ENCODE measurements at regions not wholly inside any gene's neighbourhood (a gene's known extent, or its start where the extent isn't known, plus 50 kb on each side); places are given as distances from the start of the nearest gene placed in this dataset.
"Not testable (repeated sequence)": the region's sequence is repeated elsewhere in the genome, so short reads cannot be mapped to it uniquely, and the experiment has no call there.

GRCh38 chr10:26355241-26355640 lies 82.9 kb upstream of the APBB1IP start:
- no peak for DNase-seq

DNA sequence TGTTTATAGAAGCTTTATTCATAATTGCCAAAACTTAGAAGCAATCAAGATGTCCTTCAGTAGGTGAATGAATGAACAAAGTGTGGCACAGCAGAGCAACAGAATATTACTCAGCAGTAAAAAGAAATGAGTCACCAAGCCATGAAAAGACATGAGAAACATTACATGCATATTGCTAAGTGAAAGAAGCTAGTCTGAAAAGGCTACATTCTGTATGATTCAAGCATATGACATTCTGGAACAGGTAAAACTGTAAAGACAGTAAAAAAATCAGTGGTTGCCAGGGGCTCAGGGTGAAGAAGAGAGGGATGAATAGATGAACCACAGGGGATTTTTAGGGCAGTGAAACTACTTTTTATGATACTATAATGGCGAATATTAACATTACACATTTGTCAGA lies 80.9 kb upstream of the APBB1IP start:
- peak; percentile 66 for DNase-seq

DNA sequence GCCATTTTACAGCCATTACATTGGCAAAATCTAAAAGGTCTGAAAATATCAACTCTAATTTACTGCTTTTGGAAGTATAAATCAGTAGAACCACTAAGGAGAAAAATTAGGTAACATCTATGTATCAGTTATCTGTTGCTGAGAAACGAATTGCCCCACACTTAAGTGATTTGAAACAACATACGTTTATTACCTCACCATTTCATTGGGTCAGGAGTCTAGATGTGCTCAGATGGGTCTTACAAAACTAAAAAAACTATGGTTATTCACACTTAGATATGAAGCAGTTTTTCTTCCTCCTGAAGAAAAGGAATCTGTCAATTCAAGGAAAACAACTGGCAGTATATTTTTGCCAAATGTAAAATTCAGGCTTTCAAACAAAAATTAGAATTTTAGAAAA lies 80.1 kb upstream of the APBB1IP start:
- no peak for DNase-seq

- no peak for DNase-seq
These were observed 78.5 kb upstream of the APBB1IP start for GRCh38 chr10:26359670-26360069.

GRCh38 chr10:26361351-26361750 lies 76.8 kb upstream of the APBB1IP start:
- no peak for DNase-seq

- no peak for DNase-seq
These were observed 76.2 kb upstream of the APBB1IP start for GRCh38 chr10:26361971-26362370.

DNA sequence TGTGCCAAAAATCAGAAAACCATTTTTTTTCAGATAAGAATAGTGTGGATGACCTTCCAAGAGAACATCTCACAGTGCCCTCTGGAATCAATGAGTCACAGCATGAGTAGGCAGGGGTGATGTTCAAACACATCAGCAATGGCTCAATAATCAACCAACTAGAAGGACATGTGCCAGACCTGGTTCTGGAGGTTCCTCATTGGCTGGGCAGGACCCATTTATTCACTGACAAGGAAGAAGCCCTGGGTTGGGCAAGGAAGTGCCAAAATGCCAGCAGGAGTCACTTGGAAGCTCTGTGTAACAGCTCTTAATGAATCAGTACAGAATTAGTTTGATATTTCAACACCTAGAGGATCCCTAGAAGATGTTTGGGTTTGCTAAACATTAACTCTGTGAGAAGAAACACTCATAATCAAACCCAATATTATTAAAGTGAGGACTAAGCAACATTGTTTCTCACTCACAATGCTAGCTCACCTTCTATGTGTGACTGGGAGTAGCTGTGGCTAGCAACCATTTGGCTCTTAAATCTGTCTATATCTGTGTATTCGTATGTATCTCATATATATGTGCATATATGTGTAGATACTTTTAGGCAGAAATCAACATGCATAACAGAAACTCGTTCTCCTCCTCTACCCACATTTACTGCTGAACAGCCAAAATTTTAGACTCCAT lies 72.3 kb upstream of the APBB1IP start:
- DNase-seq, result no peak

- DNase-seq, result not testable (repeated sequence)
These were observed 71.1 kb upstream of the APBB1IP start for GRCh38 chr10:26367035-26367434.

DNA sequence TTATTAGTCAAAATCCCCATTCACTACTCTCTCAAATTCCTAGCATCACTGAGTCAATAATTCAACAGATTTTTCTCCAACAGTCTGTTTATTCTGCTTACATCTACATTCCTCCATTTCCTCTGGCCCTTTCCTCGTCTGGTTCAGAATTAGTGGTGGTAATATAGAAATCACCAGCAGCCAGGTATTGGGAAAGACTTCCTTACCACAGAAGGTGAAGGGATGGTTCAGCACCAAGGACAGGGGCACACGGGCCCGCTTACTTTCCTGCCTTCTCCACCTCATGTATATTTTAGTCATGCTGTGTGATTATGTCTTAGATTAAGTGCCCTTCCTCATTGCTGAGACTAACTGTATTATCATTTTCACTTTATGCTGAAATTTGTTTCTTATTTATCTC lies 70.4 kb upstream of the APBB1IP start:
- DNase-seq, result peak; percentile 12

GRCh38 chr10:26368463-26368862 lies 69.7 kb upstream of the APBB1IP start:
- no peak for DNase-seq

DNA sequence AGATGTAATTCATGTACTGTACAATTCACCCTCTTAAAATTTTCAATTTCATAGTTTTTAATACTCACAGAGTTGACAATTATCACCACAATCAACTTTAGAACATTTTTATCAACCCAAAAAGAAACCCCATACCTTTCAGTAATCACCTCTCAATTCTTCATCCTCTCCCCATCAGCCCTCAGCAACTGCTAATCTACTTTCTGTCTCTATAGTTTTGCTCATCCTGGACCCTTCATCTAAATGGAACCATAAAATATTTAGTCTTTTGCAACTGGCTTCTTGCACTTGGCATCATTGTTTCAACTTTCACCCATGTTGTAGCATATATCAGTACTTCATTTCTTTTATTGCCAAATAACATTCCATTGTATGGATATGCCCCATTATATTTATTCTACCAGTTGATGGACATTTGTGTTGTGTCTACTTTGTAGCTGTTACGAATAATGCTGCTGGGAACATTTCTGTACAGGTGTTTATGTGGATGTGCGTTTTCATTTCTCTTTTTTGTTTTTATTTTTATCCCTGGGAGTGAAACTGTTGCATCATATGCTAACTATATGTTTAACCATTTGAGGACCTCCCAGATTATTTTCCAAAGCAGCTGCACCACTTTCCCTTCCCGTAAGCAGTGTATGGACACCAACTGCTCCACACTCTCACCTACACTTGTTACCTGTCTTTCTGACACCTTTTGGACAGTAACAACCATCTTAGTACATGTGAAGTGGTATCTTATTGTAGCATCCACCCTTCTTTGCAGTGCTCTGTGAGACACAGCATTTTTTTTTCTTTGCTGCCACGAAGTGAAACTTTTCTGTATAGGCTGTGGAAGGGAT lies 65.4 kb upstream of the APBB1IP start:
- no peak for DNase-seq

GRCh38 chr10:26374426-26374825 lies 63.7 kb upstream of the APBB1IP start:
- no peak for DNase-seq

- not testable (repeated sequence) for DNase-seq
These were observed 60.8 kb upstream of the APBB1IP start for GRCh38 chr10:26377224-26377810.

GRCh38 chr10:26378861-26379294 lies 59.3 kb upstream of the APBB1IP start:
- no peak for DNase-seq

- DNase-seq, result no peak
These were observed 57.3 kb upstream of the APBB1IP start for GRCh38 chr10:26380815-26381214.

DNA sequence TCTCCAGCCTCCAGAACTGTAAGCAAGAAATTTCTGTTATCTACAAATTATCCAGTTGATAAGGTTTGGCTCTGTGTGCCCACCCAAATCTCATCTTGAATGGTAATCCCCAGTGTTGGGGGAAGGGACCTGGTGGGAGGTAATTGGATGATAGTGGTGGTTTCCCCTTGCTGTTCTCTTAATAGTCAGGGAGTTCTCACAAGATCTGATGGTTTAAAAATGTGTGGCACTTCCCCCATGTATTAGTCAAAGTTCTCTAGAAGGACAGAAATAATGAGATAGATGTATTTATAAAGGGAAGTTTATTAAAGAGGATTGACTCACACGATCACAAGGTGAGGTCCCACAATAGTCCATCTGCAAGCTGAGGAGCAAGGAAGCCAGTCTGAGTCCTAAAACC lies 56.2 kb upstream of the APBB1IP start:
- no peak for DNase-seq

GRCh38 chr10:26384600-26384999 lies 53.5 kb upstream of the APBB1IP start:
- no peak for DNase-seq

- no peak for DNase-seq
These were observed 52.7 kb upstream of the APBB1IP start for GRCh38 chr10:26385443-26385842.

- DNase-seq, result no peak
These were observed 51.4 kb upstream of the APBB1IP start for GRCh38 chr10:26386781-26387180.

All from activated CD4-positive, alpha-beta T cell treated with anti-CD3 and anti-CD28 coated beads, Interleukin-2, amount 50 U/mL, for 16 hours (primary cell).